Vagina (tissue), 2 donors: ENCODE measurements at regions not wholly inside any gene's neighbourhood (a gene's known extent, or its start where the extent isn't known, plus 50 kb on each side); places are given as distances from the start of the nearest gene placed in this dataset.

ENCODE experiments used
- CTCF ChIP-seq, 3 experiments: fragments of 450-650 bp in 2 of 3; fragments of 200-600 bp in 1 of 3; sonication (generic) in 1 of 3; IDR thresholded peaks; one replicate each; pipeline ENCODE4 v1.5.1; 2017 to 2019; ENCODE audit warnings: antibody characterized with exemption in 3 of 3, mild to moderate bottlenecking in 2 of 3, moderate library complexity in 2 of 3
- POLR2A ChIP-seq, 2 donors: fragments of 450-650 bp; IDR thresholded peaks; one replicate each; pipeline ENCODE4 v1.6.1; 2017; ENCODE audit warnings: antibody characterized with exemption in 2 of 2, mild to moderate bottlenecking in 2 of 2, moderate library complexity in 2 of 2

- TF ChIP-seq CTCF (IDR thresholded peaks at IDR 0.05): no peak
- TF ChIP-seq POLR2A (IDR thresholded peaks at IDR 0.05): no peak
These were observed 90.9 kb upstream of the ACSL3 start for GRCh38 chr2:222769941-222770340.
